Colonic mucosa (tissue), 4 donors: ENCODE measurements at regions not wholly inside any gene's neighbourhood (a gene's known extent, or its start where the extent isn't known, plus 50 kb on each side); places are given as distances from the start of the nearest gene placed in this dataset.

Experiments used
- DNase-seq: peaks from one replicate; pipeline ENCODE4 v3.0.0-alpha.2; 2020
- H3K27ac ChIP-seq: fragments of 200-600 bp; one replicate; pipeline ENCODE4 v1.8.0; 2021
- H3K27me3 ChIP-seq: fragments of 200-600 bp; one replicate; pipeline ENCODE4 v1.8.0; 2021
- H3K36me3 ChIP-seq: fragments of 200-600 bp; one replicate; pipeline ENCODE4 v1.8.0; 2021
- H3K4me1 ChIP-seq: fragments of 200-600 bp; one replicate; pipeline ENCODE4 v1.8.0; 2021; ENCODE audit warnings: mild to moderate bottlenecking
- H3K4me3 ChIP-seq: fragments of 200-600 bp; one replicate; pipeline ENCODE4 v1.8.0; 2021
- H3K9ac ChIP-seq, 2 donors: one replicate each; pipeline ENCODE4 v1.7.0; 2013; ENCODE audit warnings: control low read depth in 2 of 2, low read depth in 2 of 2, low read length in 2 of 2
- H3K9me3 ChIP-seq: fragments of 200-600 bp; one replicate; pipeline ENCODE4 v1.8.0; 2021
- intact Hi-C: fragments of 100-400 bp; cut with DNase I; formaldehyde crosslinking; loops from one replicate; pipeline ENCODE4 v1.14.1; 2022
- TF ChIP-seq, protein P1 (sequence below): fragments of 200-600 bp; IDR thresholded peaks from one replicate; pipeline ENCODE4 v1.8.0; 2022; ENCODE audit warnings: antibody characterized with exemption, mild to moderate bottlenecking
- donor health status: healthy.
- donor health status: DM: no; HTN: no; CAD: no.
- donor health status: DM: no; HTN: no; CAD: no.

GRCh38 chr3:146672941-146673340, 67.8 kb upstream of the PLSCR5 start:
- DNase-seq = no peak
- no peaks in the 10 kb centered on the region for H3K9me3 ChIP-seq
- H3K27me3 ChIP-seq = no peaks in the 10 kb centered on the region
- H3K27ac ChIP-seq = no peak overlapping the region
- no peak overlapping the region for H3K9ac ChIP-seq
- TF ChIP-seq, protein P1, sequence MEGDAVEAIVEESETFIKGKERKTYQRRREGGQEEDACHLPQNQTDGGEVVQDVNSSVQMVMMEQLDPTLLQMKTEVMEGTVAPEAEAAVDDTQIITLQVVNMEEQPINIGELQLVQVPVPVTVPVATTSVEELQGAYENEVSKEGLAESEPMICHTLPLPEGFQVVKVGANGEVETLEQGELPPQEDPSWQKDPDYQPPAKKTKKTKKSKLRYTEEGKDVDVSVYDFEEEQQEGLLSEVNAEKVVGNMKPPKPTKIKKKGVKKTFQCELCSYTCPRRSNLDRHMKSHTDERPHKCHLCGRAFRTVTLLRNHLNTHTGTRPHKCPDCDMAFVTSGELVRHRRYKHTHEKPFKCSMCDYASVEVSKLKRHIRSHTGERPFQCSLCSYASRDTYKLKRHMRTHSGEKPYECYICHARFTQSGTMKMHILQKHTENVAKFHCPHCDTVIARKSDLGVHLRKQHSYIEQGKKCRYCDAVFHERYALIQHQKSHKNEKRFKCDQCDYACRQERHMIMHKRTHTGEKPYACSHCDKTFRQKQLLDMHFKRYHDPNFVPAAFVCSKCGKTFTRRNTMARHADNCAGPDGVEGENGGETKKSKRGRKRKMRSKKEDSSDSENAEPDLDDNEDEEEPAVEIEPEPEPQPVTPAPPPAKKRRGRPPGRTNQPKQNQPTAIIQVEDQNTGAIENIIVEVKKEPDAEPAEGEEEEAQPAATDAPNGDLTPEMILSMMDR = no peak
- intact Hi-C loops = no loop called here
- no peak overlapping the region for H3K4me3 ChIP-seq
- no peaks in the 10 kb centered on the region for H3K4me1 ChIP-seq
- H3K36me3 ChIP-seq = no peaks in the 10 kb centered on the region

- Histone ChIP-seq H3K9me3 (no peaks in the 10 kb centered on the region), H3K27me3 (no peaks in the 10 kb centered on the region), H3K4me3 (no peak overlapping the region), H3K9ac (no peak overlapping the region), H3K36me3 (no peaks in the 10 kb centered on the region), H3K27ac (no peak overlapping the region), H3K4me1 (no peaks in the 10 kb centered on the region)
- no peak for DNase-seq
- intact Hi-C loops = no loop called here
- TF ChIP-seq, protein P1 = no peak
Measured at GRCh38 chr3:146664403-146664802, 59.3 kb upstream of the PLSCR5 start.

DNA sequence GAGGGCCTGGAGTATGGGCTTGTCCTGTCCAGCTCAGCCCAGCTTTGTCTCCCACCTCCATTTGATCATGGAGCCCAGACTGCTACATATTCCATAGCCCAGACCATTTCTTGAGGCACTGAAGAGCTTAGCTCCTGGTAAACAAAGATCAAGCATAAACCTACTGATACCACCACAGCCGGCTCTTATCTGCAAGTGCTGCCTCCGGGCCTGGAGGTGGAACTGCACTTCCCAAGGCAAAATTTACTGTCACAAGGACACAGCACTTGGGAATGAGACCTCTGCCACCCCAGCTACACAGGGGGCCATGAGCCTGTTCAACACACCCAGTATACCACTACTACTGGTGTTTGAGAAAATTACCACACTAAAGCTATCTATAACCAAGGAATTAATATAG, 53.7 kb upstream of the PLSCR5 start:
- Histone ChIP-seq H3K27me3 (no peaks in the 10 kb centered on the region), H3K27ac (no peak overlapping the region), H3K4me3 (no peak overlapping the region), H3K9ac (no peak overlapping the region), H3K36me3 (no peaks in the 10 kb centered on the region), H3K9me3 (no peaks in the 10 kb centered on the region), H3K4me1 (no peaks in the 10 kb centered on the region)
- intact Hi-C loops = no loop called here
- DNase-seq = no peak
- TF ChIP-seq, protein P1 = no peak

DNA sequence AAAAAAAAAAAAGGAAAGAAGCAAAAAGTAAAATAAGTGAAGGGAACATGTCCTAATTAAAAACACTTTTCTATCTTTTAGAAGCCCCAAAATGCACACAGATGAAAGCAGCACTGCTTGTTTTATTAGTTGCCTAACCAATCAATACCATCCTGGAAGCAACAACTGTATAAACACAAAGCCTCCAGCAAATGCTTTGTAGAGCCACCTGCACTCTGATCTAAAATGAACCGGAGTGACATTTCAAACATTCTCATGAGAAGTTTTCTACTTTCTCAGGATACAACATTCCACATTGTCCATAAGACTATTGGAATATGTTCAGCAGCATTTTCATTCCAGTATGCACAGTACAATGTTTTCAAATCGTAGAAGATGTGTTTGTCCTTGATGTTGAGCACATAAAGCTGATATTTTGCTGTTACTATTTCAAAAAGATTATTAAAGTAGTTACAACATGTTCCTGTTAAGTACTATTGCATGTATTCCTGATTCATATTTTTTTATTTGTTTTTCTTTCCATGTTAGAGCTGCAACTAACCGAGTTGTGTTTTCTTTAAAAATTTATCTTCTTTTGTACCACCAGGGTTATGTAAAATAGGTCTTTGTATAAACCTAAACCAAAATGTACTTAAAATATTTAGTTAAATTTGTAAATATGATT, 50.3 kb upstream of the PLSCR5 start:
- no peak overlapping the region for H3K27ac ChIP-seq
- intact Hi-C loops = no loop called here
- TF ChIP-seq, protein P1 = no peak

More for the DNA sequence above, 50.3 kb upstream of the PLSCR5 start:
- no peaks in the 10 kb centered on the region for H3K9me3 ChIP-seq
- H3K36me3 ChIP-seq = no peaks in the 10 kb centered on the region
- no peaks in the 10 kb centered on the region for H3K27me3 ChIP-seq
- H3K4me1 ChIP-seq = no peaks in the 10 kb centered on the region
- no peak overlapping the region for H3K9ac ChIP-seq
- DNase-seq = no peak
- H3K4me3 ChIP-seq = no peak overlapping the region
